HG03521 (cell line): ENCODE measurements at regions not wholly inside any gene's neighbourhood (a gene's known extent, or its start where the extent isn't known, plus 50 kb on each side); places are given as distances from the start of the nearest gene placed in this dataset.
"Not testable (repeated sequence)": the region's sequence is repeated elsewhere in the genome, so short reads cannot be mapped to it uniquely, and the experiment has no call there.

ENCODE experiments used
- ATAC-seq: cut with Tn5 transposase; IDR thresholded peaks from one replicate; pipeline ENCODE4 v1.9.1; 2021; ENCODE audit warnings: mild to moderate bottlenecking, moderate library complexity; ENCODE audit not compliant: unreplicated experiment

DNA sequence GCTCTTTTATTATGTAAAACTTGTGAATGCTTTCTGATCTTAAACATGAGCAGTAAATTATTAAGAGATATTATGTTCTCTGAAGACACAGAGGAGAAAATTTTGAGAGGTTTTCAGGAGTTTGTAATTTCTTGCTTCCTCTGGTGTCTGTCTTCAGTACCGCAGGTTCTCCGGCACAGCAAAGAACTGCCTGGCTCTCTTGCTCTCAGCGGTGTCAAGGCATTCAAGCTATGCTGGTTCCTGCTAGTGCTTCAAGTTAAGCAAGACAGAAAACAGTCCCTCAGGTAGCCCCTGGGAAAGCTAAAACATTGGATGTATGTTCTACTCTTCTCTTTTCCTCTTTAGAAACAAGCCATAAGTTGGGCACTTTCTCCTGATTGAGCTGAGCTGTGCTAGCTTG, 120.2 kb upstream of the CENPE start:
- ATAC-seq: no peak

DNA sequence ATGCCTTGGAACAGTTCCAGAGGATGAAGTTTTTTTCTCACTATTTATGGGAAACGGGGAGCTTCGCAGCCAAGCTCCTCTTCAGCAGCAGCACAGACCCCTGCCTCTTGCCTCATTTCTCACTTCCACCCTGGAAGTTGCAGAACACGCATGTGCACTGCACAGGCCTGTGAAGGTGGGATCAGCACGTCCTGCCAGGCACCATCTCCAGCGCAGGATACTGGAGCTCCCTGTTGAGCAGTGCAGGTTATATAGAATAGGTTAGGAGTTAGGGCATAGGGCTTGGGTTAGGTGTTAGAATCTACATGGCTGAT, 110.1 kb upstream of the CENPE start:
- ATAC-seq: no peak

GRCh38 chr4:103307453-103308247, 109.5 kb upstream of the CENPE start:
- no peak for ATAC-seq

GRCh38 chr4:103306870-103307375, 108.8 kb upstream of the CENPE start:
- no peak for ATAC-seq

GRCh38 chr4:103305355-103305754, 107.2 kb upstream of the CENPE start:
- ATAC-seq: no peak

DNA sequence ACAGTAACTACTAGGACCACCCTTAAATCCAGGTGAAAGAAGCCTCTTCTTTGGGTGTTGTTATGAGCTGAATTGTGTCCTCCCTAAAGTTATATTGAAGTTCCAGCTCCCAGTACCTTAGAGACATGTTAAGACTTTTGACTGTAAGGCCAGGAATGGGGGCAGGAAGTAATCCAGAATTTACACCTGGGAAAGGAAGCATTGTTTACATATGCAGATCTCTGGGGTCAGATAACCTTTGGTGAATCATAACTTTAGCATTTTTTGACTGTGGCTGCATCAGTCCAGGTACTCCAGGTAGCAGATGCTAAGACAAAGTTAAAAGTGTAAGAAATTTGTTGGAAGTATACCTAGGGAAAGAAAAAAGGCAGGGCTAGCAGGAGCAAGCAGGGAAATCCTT, 104.9 kb upstream of the CENPE start:
- no peak for ATAC-seq

DNA sequence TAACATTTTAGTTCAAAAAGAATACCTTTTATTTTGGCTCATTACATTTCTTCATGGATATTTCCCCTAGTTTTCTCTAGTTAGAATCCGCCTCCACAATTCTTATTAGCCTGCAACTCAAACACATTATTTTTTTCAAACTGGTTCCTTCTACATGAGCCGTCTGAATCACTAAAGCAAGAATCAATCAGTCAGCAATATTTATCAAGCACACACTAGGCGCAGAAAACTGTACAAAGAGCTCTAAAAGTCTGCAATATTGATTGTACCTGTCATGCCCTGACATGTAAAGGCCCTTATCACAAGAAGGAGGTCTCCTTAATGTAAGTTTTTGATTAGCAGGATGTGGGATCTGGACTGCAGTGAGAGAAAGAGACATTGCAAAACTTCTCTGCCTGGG, 94.8 kb upstream of the CENPE start:
- ATAC-seq: no peak

- no peak for ATAC-seq
Measured at GRCh38 chr4:103292373-103292772, 94.2 kb upstream of the CENPE start.

DNA sequence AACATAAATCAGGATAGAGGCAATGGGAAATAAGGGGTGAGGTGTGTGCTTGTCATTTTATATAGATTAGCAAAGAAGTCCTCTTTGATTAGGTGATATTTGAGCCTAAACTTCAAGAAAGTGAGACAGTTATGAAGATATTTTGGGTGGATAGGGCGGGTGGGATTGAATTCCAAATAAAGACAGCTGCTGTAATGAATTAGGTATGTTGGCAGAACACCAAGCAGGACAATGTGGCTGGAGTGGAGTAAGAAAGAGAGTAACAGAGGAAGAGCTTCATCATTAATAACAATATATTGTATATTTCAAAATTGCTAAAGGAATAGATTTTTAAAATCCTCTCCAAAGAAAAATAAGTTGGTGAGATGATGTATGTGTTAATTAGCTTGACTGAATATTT, 91.0 kb upstream of the CENPE start:
- no peak for ATAC-seq

DNA sequence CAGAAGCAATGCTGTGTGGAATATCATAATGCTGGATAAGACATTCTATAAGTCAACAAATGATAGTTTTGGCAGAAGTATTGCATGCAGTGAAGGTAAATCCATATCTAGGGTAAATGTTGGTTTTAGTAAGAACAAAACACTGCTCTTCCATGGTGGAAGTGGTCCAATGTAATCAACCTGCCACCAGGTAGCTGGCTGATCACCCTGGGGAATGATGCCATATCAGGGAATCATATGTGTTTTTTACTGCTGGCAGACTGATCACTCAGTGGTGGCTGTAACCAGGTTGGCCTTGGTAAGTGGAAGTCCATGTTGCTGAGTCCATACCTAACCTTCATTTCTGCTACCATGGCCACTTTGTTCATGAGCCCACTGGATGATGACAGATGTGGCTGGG, 74.0 kb upstream of the CENPE start:
- ATAC-seq: no peak

DNA sequence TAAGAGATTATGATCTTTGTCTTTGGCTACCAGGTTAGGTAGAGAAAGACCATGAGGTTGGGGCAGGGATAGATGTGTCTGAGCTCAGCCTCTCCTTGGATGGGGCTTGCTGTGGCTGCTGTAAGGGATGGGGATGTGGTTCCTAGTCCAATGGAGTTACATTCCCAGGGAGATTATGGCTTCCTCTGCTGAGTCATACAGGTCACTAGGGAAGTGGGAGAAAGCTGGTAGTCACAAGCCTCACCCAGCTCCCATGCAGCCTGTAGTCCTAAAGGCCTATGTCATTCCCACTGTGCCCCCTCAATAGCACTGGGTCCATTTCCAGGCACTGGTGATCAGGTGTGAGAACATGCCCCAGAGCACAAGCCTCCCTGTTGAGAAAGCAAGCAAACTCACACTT, 70.6 kb upstream of the CENPE start:
- no peak for ATAC-seq

GRCh38 chr4:103264905-103265304, 66.8 kb upstream of the CENPE start:
- ATAC-seq: no peak

DNA sequence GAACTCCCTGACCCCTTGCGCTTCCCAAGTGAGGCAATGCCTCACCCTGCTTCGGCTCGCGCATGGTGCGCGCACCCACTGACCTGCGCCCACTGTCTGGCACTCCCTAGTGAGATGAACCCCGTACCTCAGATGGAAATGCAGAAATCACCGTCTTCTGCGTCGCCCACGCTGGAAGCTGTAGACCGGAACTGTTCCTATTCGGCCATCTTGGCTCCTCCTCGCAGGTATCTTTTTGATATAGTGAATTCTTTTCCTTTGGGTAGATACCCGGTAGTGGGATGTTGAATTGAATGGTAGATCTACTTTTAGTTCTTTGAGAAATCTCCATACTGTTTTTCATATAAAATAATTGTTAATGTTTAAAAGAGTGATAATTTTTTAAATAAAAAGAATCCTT, 57.9 kb upstream of the CENPE start:
- ATAC-seq: not testable (repeated sequence)
